Activated CD8-positive, alpha-beta memory T cell treated with anti-CD3 and anti-CD28 coated beads, Interleukin-2, amount 50 U/mL, for 24 hours (primary cell): ENCODE measurements at regions not wholly inside any gene's neighbourhood (a gene's known extent, or its start where the extent isn't known, plus 50 kb on each side); places are given as distances from the start of the nearest gene placed in this dataset.

Source experiments
- DNase-seq: peaks from one replicate; pipeline ENCODE4 v3.0.0-alpha.2; 2020; ENCODE audit errors: extremely low read depth

DNA sequence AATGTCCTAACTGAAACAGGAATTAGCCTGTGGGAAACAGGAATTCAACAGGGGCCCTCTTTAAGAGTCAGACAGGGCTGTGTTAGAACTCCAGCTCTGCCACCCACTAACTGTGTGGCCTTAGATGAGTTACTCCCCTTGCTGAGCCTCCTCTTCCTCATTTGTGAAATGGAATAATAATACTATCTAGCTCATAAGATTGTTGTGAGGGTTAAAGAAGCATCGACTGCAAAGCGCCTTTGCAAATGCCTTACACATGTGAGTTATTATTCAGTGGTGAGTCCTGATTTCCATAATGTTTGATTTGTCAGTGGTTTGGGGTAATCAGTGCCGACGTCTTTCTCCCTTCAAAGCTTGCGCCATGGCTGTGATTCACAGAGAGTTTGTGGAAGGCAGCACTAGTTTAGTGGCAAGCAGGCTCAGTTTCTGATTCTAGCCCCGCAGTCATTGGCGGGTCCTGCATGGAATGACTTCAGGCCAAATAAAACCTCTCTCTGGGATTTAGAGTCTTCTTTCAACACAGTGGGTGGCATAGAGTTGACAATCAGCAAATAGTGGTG lies 388.5 kb downstream of the PLPP3 start:
- no peak for DNase-seq

DNA sequence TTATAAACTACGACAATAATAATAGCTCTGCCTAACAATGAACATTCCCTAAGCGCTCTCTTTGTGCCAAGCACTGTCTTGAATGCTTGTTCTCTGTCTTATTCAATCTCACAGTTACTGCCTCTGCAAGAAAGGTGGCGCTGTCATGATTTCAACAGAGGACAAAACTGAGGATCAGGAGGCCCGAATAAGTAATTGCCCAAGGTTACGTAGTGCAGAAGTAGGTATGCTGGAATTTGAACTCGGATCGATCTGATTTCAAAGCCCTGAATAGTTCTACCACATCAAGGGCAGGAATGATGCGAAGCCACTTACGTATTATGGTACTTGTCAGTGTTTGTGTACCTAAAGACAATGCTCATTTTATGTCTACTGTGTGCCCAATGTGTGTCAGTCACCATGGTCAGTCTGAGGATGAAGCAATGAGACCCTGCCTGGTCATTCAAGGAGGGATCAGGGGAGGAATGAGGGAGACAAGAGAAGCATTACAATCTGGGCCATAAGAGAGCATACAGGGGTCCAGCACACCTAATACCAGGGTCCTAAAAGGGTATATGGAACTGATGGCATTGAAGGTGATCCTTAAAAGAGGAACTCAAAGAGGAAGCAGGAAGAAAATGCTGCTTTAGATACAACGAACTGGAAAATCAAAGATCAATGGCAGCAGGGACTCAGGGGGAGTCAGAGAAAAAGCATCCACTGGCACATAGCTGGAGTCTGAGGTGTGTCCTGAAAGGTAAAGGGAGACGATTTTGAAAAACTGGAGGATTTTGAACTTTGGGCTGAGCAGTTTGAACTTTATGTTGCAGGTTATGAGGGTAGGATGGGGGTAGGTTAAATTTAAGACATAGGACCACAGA lies 389.2 kb downstream of the PLPP3 start:
- DNase-seq: no peak

DNA sequence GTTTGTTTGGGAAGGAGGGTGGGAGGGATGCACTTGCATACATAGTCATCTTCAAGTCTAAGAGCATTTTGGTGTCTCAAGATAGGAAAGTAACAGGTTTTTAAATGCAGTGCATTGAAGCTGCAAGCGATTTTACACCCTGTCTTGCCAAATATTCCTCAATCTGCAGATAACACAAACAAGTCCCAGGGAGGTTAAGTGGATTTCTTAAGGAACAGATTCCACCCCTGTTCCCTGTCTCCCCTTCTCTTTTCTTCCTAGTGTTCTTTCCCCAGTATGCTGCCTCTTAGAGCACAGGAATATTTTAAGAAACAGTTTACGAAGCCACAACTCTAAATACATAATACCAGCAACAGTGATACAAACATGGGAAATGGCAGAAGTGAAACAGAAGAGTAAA lies 389.9 kb downstream of the PLPP3 start:
- DNase-seq: no peak

DNA sequence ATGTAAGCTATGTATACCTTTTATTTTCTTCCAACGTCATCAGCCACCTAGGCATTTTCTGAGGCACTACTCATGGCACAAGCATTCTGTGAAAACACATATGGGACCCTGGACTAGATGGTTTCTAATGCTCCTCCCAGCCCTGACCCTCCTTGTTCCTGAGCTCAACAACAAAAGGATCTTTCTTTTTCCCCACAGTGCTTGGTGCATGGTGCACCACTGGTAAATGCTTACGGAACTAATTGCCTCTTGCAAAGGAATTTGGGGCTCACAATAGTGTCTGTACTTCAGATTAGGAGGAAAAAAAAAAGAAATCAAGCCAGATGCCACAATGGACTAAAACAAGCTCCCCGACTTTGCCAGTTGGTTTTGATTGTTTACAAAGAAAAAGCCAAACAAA lies 390.5 kb downstream of the PLPP3 start:
- DNase-seq: no peak

DNA sequence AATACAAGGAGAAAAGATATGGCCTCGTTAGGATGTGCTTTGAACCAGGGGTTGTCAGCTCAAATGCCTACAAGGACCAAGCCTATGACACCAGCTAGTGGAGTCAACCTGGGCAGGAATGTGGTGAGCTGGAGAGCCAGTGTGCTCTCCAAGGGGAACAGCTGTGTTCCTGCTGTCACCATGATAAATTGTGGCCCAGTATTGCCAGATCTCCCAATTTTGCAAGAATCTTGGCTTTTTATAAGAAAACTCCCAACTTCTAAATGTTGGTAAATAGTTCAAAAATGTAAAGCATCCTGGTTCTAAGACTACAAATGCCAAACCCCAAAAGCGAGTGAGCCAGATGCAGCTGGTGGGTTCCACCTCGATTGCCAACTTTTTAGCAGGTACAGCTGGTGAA lies 391.1 kb downstream of the PLPP3 start:
- DNase-seq: no peak

DNA sequence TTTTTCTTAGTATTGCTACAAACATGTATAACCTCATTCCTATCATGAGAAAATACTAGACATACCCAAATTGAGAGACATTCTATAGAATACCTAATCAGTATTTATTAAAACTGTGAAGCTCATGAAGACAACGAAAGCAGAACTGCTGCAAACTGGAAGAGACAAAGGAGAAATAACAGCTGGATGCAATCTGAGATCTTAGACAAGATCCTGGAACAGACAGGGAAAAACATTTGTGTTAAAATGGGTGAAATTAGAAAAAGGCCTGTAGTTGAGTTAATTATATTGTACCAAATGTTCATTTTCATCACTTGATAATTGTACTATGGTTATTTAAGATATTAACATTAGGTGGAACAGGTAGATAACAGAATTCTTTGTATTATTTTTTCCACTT lies 392.0 kb downstream of the PLPP3 start:
- no peak for DNase-seq

DNA sequence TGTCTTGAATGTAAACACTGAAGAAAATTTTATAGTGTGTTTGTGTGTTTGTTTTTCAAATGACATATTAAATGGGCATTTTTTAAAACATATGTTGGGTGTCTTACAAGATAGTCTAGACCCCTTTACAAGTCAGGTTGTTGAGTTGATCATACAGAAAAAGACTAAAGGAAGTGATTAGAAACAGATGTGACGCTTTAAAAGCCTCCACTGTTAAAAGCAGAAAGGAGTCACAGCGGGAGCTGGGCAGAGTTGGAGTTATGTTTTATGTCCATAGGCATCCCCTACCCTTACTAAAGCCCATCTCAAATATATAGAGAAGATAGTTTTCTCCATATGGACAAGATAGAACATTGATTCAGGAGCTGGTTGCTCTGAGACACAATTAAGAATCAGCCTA lies 393.9 kb downstream of the PLPP3 start:
- DNase-seq: no peak

DNA sequence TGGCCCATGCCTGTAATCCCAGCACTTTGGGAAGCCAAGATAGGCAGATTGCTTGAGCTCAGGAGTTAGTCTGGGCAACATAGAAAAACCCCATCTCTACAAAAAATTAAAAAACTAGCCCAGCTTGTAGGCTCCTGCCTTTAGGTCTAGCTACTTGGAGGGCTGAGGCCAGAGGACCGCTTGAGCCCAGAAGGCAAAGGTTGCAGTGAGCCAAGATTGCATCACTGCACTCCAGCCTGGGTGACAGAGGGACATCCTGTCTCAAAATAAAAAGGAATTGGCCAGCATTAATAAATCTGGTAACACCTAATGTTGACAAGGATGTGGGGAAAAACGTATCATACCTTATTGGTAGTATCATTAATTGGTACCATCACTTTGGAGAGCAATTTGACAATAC lies 396.2 kb downstream of the PLPP3 start:
- no peak for DNase-seq

DNA sequence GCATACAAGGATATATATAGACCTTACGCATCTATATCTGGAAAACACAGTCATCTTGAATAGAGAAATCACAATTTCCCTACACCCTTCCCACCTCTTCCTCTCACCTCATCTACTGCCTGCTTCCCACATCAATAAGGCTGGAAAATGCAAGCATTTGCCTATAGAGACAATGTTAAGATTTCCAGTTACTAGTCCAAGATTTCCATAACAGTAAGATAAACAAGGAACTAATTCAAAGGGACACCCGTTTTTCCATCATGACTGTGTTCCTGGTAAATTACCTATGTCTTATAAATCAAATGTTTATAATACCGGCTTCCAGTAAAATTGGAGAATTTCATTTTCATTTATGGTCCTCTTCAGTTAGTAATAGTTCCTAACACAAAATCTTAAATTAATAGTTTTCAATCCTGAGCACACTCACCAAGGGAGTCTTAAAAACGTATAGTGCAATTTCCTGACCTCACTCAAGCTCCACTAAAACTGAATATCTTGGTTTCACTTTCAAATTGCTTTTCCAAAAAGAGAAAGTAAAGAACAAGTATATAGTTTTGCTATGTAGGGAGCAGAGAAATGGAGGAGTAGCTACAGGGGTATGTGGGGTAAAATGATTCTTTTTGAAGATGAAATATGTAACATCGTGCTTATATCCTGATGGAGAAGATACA lies 398.7 kb downstream of the PLPP3 start:
- no peak for DNase-seq

DNA sequence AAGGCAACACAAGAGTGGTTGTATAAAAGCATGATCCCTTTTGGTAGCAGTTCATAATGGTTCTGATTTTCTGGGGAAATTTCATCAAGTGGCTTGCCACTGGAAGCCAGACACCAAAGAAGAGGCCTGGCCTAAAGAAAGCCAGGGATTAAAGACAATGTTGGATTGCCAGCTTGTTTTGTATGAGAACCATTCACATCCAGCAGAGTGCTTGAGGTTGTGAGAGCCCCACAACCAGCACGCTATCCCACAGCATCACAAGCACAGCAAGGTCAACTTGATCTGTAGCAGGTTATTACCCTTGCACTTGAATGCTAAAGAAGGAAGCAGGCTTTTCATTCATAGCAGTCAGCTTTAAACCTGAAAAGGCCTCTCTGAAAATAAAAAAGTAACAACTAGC lies 399.8 kb downstream of the PLPP3 start:
- no peak for DNase-seq

DNA sequence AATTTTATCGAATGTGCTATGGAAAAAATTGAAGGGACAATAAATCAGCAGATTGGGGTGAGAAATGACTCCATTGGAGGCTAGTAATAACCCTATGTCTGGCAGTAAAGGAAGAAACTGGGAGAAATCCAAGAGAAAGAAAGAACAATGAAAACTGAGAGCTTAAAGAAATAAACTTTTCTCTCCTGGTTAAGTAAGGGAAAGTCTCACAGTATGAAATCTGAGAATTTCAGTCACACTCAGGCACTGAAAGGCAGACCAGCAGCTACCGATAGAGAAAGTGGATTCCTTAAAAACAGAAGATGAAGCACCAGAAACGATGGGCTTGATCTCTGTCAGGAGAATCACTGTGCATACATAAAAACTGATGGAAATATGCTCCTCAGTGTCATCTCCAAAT lies 404.2 kb downstream of the PLPP3 start:
- no peak for DNase-seq

DNA sequence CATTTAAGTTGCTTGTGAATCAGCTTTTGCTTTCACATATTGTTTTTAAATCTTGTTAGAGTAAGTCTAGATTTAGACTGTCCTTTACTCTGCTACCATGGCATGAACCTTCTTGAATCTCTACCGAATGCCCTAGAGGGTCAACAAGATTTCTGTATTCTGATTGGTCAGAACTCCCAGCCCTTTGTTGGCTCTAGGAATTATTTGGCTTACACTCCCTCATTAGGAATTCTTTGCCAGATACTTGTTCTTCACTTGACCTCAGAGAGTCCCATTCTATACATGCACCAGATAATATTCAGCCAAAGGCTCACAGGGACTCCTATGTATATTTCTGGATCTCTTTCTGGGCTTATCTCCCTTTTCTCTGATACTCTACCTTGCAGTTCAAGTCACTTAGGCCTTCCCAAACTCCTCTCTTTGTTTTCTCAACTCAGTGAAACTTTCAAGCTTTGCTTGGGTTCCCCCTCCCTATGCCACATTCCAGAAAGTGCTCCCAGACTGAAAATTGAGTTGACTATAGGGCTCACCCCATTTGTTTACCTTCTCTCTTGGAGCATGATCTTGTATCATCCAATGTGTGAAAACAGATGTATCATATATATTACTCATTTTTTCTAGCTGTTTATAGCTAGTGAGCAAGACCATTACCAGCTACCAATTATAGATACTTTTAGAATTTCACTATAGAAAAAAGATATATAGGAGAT lies 405.0 kb downstream of the PLPP3 start:
- no peak for DNase-seq

DNA sequence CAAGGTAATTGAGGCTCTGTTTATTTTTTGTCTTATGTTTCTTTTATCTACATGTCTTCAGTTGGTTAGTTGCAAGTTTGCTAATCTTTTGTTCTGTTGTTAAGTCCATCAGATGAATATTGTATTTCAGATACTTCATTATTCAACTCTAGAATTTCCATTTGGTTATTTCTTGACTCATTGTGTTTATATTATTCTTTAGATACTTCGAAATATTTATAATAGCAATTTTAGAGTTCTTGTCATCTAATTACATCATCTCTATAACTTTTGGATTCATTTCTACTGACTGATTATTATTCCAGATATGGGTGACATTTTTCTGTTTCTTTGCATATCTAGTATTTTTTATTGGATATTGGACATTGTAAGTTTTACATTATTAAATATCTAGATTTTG lies 405.6 kb downstream of the PLPP3 start:
- DNase-seq: no peak

DNA sequence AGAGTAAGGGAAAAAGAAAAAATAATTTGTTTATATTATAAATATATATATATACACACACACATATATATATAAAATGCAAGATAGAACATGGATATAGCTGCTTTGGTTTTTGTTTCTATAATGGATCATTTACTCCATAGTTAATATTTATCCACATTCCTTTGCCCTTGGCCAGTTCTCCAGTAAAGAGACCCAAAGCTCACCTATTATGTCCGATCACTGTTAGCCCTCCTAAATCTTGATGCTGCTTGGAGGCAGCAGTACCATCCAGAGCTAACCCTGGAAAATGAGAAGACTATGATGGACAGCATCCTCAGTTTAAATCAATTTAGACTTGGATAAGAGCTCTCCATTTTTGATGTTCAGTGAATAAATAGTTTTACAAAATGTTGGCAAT lies 407.7 kb downstream of the PLPP3 start:
- DNase-seq: no peak

DNA sequence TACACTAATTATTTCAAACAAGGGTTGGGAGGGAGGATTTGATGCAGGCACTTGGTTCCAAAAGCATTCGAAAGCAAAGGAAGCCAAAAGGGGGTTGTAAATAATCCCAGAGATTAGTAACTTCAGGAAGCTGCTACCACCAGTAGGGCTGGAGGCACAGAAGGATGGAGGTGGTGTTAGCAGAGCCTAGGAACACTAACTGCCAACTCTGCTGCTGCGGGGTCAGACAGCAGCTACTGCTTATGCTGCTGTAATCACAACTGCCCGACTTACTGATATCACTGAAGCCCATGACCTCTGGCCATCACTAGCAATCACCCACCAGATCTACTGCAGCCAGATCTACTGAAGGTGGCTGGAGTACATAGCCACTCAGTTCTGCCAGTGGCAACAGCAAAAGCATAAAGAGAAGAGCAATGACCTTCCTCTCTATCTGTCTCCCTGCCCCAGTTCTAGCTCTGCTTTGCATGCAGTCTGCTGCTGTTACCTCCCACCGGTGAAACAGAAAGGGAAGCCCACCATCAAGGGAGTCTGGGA lies 408.5 kb downstream of the PLPP3 start:
- no peak for DNase-seq

DNA sequence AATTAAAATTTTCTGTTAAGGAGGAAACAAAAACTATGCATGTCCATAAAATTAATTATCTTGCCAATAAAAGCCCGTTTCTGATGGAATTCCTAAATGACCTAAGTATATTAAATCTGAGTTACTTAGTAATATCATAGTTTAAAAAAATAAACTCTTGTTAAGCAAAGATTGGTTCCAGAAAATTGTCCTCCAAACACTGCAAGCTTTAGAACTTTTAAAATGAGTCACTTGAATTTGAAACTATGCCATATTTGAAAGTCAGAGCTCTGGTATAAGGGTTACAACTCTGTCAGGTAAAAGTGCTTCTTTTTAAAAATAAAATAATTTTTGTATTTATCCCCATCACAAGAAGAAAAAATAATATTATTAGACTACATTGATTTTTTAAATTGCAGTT lies 409.5 kb downstream of the PLPP3 start:
- DNase-seq: no peak

DNA sequence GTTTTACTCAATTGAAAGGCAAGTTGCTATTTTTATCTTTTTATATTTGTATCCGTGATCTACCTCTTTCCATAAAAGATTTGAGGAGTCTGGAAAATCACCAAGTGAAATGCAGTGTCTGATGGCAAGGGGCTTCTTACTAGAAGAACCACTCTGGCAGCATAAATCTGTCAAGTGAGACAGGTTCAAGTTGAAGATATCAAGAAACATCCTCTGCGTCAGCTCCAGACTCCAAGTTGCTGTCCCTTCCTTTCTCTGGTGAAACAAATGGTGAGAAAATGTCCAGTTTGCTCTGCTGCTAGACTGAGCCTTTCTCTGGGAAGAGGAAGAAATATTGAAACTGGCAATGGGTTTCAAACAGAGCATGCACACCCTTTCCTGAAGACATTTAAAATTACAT lies 411.2 kb downstream of the PLPP3 start:
- no peak for DNase-seq

DNA sequence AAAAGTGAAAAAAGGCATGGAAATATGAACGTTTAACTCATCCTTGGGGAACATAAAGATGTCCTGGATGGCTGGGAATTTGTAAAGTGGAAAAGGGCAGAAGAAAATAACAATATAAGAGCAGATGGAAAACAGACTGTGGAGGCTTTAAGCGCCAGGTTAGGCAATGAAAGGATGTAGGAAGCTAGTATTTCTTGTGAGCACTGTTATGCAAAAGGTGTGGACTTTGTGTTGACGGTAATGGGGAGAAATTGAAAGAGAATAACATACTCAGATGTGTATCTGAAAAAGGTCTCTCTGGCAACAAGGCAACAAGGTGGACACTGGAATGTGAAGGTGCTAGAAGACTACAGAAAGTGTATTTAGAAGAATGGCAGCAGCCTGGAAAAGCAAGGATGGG lies 411.8 kb downstream of the PLPP3 start:
- no peak for DNase-seq

DNA sequence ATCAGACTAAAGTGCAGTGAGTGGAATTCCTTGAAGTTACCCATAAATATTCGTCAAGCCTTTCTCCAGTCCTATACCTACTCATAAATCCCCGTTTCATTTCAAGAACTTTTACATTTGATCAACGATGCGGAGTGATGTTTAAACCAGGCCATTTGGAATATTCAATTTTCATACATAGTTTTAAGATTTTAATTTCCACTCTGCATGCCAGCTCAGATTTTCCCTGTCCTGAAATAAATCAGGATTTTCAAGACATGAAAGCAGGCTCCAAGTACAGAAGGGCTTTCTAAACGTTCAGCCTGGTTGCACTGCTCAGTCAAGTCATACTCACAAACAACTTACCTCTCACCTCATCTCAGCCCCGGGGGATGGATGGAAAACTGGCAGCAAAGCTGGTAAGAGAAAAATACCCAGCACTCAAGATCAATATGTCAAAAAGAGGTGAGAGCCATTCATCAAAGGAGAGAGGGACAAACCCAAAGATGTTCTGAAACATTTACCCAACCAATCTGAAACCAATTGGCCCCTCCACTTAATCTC lies 418.5 kb downstream of the PLPP3 start:
- DNase-seq: no peak

DNA sequence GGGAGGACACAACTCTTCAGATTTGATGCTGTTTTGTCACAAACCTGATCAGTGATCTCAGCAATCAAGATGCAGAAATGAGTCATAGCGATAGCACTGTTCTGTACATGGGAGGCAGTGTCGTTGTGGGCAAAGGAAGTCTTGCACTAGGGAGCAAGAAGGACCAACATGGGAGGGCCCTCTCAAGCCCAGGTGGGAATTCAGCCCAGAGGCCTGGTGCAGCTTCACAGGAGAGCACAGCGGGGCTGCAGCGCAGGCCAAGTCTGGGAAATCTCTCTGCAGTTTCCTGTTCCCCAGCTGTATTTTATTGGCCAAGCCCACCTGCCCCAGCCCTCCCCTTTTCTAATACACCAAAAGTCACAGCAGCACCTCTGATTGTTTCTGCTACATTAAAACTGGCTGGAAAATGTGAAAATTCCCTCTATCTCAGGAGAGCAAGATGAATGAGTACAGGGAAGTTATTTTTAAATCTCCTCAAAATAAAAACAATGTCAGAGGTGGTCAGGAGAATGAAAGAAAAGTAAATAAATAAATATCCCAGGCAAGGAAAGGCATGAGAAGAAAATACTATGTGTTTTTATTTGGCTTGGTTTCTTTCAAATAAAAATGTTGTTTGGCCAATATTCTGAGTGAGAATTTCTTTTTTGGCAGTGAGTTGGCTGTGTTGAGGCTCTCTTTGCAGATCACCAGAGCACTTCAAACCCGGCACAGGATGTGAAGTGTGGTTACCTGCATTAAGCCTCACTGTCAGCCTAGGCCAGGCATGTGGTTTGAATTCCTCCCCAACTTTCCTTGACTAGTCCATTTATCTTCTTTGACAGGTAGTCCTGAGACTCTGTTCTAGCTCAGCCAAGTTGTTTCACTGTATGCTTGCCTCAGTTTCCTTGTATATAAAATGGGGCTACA lies 422.1 kb downstream of the PLPP3 start:
- DNase-seq: no peak

DNA sequence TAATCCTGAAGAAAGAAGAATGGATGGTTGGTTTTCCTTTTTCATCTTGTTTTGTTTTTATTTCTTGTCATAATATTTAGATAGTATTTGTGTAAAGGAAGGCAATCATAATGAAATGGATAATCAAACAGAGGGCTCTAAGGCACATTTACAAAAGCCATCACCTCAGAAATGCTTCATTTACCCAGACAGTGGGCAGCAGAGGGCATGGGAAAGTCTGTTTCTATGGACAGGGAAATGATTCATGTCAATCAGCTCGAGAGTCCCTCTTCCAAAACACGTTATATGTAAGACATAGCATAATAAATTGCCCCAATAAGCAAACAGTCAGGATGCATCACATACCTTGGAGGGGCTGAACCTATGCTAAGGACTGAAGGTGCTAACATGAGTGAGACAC lies 426.1 kb downstream of the PLPP3 start:
- no peak for DNase-seq
